WTC11 (cell line): ENCODE measurements at regions not wholly inside any gene's neighbourhood (a gene's known extent, or its start where the extent isn't known, plus 50 kb on each side); places are given as distances from the start of the nearest gene placed in this dataset.

ENCODE experiments used
- ATAC-seq: fragments of 200-7000 bp; cut with Tn5 transposase; 2 replicates; pipeline ENCODE4 v1.10.0; 2021; ENCODE audit warnings: mild to moderate bottlenecking, moderate library complexity
- CTCF ChIA-PET: fragments of 300-600 bp; sonication (Branson Sonifier 250); formaldehyde crosslinking; loops from one replicate; lab custom pipeline; 2021; ENCODE audit warnings: antibody characterized with exemption; lab: Charles Lee
- POLR2A ChIA-PET: fragments of 350-600 bp; sonication (Branson Sonifier 250); formaldehyde crosslinking; loops from one replicate; lab custom pipeline; 2021; ENCODE audit warnings: antibody characterized with exemption; lab: Charles Lee
- DNase-seq: peaks from one replicate; pipeline ENCODE4 v3.0.0; 2021; ENCODE audit warnings: low spot score
- H3K27ac Mint-ChIP-seq: 2 replicates; pipeline ENCODE4 v1.8.0; 2021; ENCODE audit warnings: mixed read lengths
- H3K27me3 Mint-ChIP-seq: 2 replicates; pipeline ENCODE4 v1.8.0; 2021; ENCODE audit warnings: low read depth, mild to moderate bottlenecking, moderate library complexity, mixed read lengths
- H3K36me3 Mint-ChIP-seq: 2 replicates; pipeline ENCODE4 v1.8.0; 2021; ENCODE audit warnings: mixed read lengths
- H3K4me1 Mint-ChIP-seq: 2 replicates; pipeline ENCODE4 v1.8.0; 2022; ENCODE audit warnings: mixed read lengths
- H3K4me3 Mint-ChIP-seq: 2 replicates; pipeline ENCODE4 v1.8.0; 2021; ENCODE audit warnings: mild to moderate bottlenecking, moderate library complexity, mixed read lengths
- H3K9me3 Mint-ChIP-seq: 2 replicates; pipeline ENCODE4 v1.8.0; 2021; ENCODE audit warnings: mixed read lengths
- AFF4 ChIP-seq: sonication (generic); formaldehyde crosslinking; IDR thresholded peaks from 2 replicates; pipeline ENCODE4 v1.8.1; 2023; ENCODE audit warnings: mild to moderate bottlenecking, missing genetic modification reagents, borderline replicate concordance
- ATF3 ChIP-seq: sonication (generic); formaldehyde crosslinking; conservative IDR thresholded peaks from 2 replicates; pipeline ENCODE4 v1.8.1; 2022; ENCODE audit warnings: mild to moderate bottlenecking, missing genetic modification reagents
- ATF6 ChIP-seq: sonication (generic); formaldehyde crosslinking; IDR thresholded peaks from 2 replicates; pipeline ENCODE4 v1.8.1; 2023; ENCODE audit warnings: mild to moderate bottlenecking, missing genetic modification reagents
- CREB1 ChIP-seq: sonication (generic); formaldehyde crosslinking; IDR thresholded peaks from 2 replicates; pipeline ENCODE4 v1.8.0; 2023; ENCODE audit warnings: mild to moderate bottlenecking, missing genetic modification reagents
- CREM ChIP-seq: sonication (generic); formaldehyde crosslinking; IDR thresholded peaks from 2 replicates; pipeline ENCODE4 v1.8.1; 2022; ENCODE audit warnings: mild to moderate bottlenecking, missing genetic modification reagents, moderate library complexity
- E2F5 ChIP-seq: sonication (generic); formaldehyde crosslinking; IDR thresholded peaks from 2 replicates; pipeline ENCODE4 v1.8.1; 2022; ENCODE audit warnings: mild to moderate bottlenecking, moderate library complexity, missing genetic modification reagents
- EMX1 ChIP-seq: fragments of 250-450 bp; sonication (Bioruptor Pico); IDR thresholded peaks from 2 replicates; pipeline ENCODE4 v1.8.0; 2021; ENCODE audit warnings: mild to moderate bottlenecking
- ESRRA ChIP-seq: sonication (generic); formaldehyde crosslinking; IDR thresholded peaks from 2 replicates; pipeline ENCODE4 v1.8.1; 2022; ENCODE audit warnings: mild to moderate bottlenecking, missing genetic modification reagents, borderline replicate concordance
- FOXK1 ChIP-seq: sonication (generic); formaldehyde crosslinking; IDR thresholded peaks from 2 replicates; pipeline ENCODE4 v1.8.0; 2022; ENCODE audit warnings: mild to moderate bottlenecking, moderate library complexity, missing genetic modification reagents
- GTF2I ChIP-seq: fragments of 250-450 bp; sonication (Bioruptor Pico); conservative IDR thresholded peaks from 2 replicates; pipeline ENCODE4 v1.4.0; 2021; ENCODE audit warnings: mild to moderate bottlenecking
- HMGXB4 ChIP-seq: sonication (generic); formaldehyde crosslinking; IDR thresholded peaks from 2 replicates; pipeline ENCODE4 v1.8.1; 2023; ENCODE audit warnings: mild to moderate bottlenecking, moderate library complexity, missing genetic modification reagents
- IRF2 ChIP-seq: sonication (generic); formaldehyde crosslinking; IDR thresholded peaks from 2 replicates; pipeline ENCODE4 v1.8.0; 2022; ENCODE audit warnings: low read depth, missing genetic modification reagents, borderline replicate concordance
- NFATC4 ChIP-seq: fragments of 250-450 bp; sonication (Bioruptor Pico); IDR thresholded peaks from 2 replicates; pipeline ENCODE4 v1.9.0; 2021; ENCODE audit warnings: mild to moderate bottlenecking
- OVOL2 ChIP-seq: fragments of 250-450 bp; sonication (Bioruptor Pico); IDR thresholded peaks from 2 replicates; pipeline ENCODE4 v1.9.0; 2021; ENCODE audit warnings: mild to moderate bottlenecking, borderline replicate concordance
- PREB ChIP-seq: sonication (generic); formaldehyde crosslinking; IDR thresholded peaks from 2 replicates; pipeline ENCODE4 v1.8.1; 2022; ENCODE audit warnings: mild to moderate bottlenecking, missing genetic modification reagents, moderate library complexity, borderline replicate concordance
- RELA ChIP-seq: sonication (generic); formaldehyde crosslinking; IDR thresholded peaks from 2 replicates; pipeline ENCODE4 v1.8.1; 2022; ENCODE audit warnings: missing genetic modification reagents, mild to moderate bottlenecking, borderline replicate concordance
- SMAD3 ChIP-seq: sonication (generic); formaldehyde crosslinking; IDR thresholded peaks from 2 replicates; pipeline ENCODE4 v1.8.0; 2022; ENCODE audit warnings: missing genetic modification reagents, mild to moderate bottlenecking, borderline replicate concordance
- TCF7 ChIP-seq: sonication (generic); formaldehyde crosslinking; IDR thresholded peaks from 2 replicates; pipeline ENCODE4 v1.8.0; 2022; ENCODE audit warnings: mild to moderate bottlenecking, low read depth, missing genetic modification reagents, moderate library complexity
- TEAD4 ChIP-seq: sonication (generic); formaldehyde crosslinking; IDR thresholded peaks from 2 replicates; pipeline ENCODE4 v1.8.0; 2022; ENCODE audit warnings: mild to moderate bottlenecking, missing genetic modification reagents
- ZBTB21 ChIP-seq: sonication (generic); formaldehyde crosslinking; IDR thresholded peaks from 2 replicates; pipeline ENCODE4 v1.8.1; 2023; ENCODE audit warnings: mild to moderate bottlenecking, missing genetic modification reagents, borderline replicate concordance
- TF ChIP-seq, protein P1 (sequence below): fragments of 250-450 bp; sonication (Bioruptor Pico); IDR thresholded peaks from 2 replicates; pipeline ENCODE4 v2.1.2; 2022; ENCODE audit warnings: mild to moderate bottlenecking, moderate library complexity
- TF ChIP-seq, protein P2 (sequence below): fragments of 250-450 bp; sonication (Bioruptor Pico); IDR thresholded peaks from 2 replicates; pipeline ENCODE4 v1.9.0; 2021; ENCODE audit warnings: moderate library complexity, mild to moderate bottlenecking, inconsistent platforms, borderline replicate concordance
- TF ChIP-seq, protein P3 (sequence below): sonication (generic); formaldehyde crosslinking; IDR thresholded peaks from 2 replicates; pipeline ENCODE4 v1.8.1; 2023; ENCODE audit warnings: mild to moderate bottlenecking, missing genetic modification reagents, moderate library complexity

DNA sequence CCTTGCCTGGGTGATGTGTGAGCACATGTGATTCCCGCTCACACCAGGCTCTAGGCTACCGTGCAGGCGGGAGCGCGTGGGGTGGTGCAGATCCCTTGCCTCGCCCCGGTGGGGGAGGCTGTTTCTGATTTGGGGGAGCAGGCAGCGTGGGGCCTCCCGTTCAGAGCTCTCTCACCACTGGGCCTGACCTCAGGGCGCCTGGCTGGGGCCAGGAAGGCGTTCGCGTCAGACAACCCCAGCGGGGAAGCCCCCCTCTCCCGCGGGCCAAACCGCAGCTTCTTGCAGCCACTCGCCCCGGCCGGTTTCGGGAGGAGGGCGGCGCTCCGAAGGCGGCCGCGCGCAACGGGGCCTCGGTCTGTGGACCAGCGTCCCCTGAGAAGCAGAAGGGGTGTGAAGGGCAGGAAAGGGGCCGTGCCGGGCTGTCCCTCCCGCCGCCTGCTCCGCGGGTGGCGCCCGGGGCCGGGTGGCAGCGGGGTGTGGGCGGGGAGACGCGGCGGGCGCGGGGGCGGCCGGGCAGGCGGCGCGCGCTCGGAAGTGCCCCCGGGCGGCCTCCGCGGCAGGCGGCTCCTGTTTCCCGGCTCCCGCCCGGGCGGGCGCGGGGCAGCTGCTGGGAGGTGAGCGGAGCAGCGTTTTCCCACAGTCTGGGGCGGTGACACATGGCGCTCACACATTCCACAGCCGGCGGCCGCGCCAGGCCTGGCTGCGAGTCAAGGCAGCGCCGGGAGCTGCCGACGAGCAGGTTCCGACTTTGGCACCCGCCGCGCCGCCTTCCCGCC lies 65.1 kb upstream of the HES1 start:
- peaks cover 27% of the 10 kb centered on the region for H3K36me3 Mint-ChIP-seq
- TF ChIP-seq TCF7 (no peak; the same call in 1 of the 2 replicates), HMGXB4 (CRISPR knock-in tag) (no peak; the same call in 1 of the 2 replicates), AFF4 (CRISPR knock-in tag) (no peak), FOXK1 (CRISPR knock-in tag) (peak; percentile 76), PREB (CRISPR knock-in tag) (peak; percentile 89; the same call in 1 of the 2 replicates), ATF3 (no peak), TEAD4 (peak; percentile 72; the same call in 1 of the 2 replicates), RELA (peak; percentile 86; the same call in 1 of the 2 replicates), OVOL2 (CRISPR knock-in tag) (no peak), SMAD3 (CRISPR knock-in tag) (no peak; the same call in 1 of the 2 replicates), ESRRA (CRISPR knock-in tag) (peak; percentile 87), IRF2 (CRISPR knock-in tag) (no peak), NFATC4 (CRISPR knock-in tag) (no peak), E2F5 (CRISPR knock-in tag) (peak; percentile 68; the same call in 1 of the 2 replicates), ATF6 (no peak), CREM (CRISPR knock-in tag) (no peak), EMX1 (no peak), GTF2I (CRISPR knock-in tag) (no peak), ZBTB21 (CRISPR knock-in tag) (peak; percentile 43; the same call in 1 of the 2 replicates), CREB1 (CRISPR knock-in tag) (peak; percentile 86)
- TF ChIP-seq, protein P1, sequence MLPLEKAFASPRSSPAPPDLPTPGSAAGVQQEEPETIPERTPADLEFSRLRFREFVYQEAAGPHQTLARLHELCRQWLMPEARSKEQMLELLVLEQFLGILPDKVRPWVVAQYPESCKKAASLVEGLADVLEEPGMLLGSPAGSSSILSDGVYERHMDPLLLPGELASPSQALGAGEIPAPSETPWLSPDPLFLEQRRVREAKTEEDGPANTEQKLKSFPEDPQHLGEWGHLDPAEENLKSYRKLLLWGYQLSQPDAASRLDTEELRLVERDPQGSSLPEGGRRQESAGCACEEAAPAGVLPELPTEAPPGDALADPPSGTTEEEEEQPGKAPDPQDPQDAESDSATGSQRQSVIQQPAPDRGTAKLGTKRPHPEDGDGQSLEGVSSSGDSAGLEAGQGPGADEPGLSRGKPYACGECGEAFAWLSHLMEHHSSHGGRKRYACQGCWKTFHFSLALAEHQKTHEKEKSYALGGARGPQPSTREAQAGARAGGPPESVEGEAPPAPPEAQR (CRISPR knock-in tag) = no peak
- TF ChIP-seq, protein P2, sequence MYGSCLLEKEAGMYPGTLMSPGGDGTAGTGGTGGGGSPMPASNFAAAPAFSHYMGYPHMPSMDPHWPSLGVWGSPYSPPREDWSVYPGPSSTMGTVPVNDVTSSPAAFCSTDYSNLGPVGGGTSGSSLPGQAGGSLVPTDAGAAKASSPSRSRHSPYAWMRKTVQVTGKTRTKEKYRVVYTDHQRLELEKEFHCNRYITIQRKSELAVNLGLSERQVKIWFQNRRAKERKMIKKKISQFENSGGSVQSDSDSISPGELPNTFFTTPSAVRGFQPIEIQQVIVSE (CRISPR knock-in tag) = no peak
- TF ChIP-seq, protein P3, sequence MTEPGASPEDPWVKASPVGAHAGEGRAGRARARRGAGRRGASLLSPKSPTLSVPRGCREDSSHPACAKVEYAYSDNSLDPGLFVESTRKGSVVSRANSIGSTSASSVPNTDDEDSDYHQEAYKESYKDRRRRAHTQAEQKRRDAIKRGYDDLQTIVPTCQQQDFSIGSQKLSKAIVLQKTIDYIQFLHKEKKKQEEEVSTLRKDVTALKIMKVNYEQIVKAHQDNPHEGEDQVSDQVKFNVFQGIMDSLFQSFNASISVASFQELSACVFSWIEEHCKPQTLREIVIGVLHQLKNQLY (CRISPR knock-in tag) = no peak

More for the DNA sequence above, 65.1 kb upstream of the HES1 start:
- Mint-ChIP-seq H3K27ac (no peak overlapping the region), H3K4me1 (peaks cover 10% of the 10 kb centered on the region), H3K27me3 (peaks cover 52% of the 10 kb centered on the region), H3K9me3 (peaks cover 32% of the 10 kb centered on the region), H3K4me3 (peak overlapping the region; percentile 64)
- DNase-seq = peak; percentile 61
- ATAC-seq = peak; percentile 77
- ChIA-PET CTCF (interaction anchor here (0.6 to 1.1 kb wide), 3 partner anchors 97 to 258 kb away, joined by 3 read pairs; no protein-coding TSS in a partner anchor), POLR2A (interaction anchor here (0.6 to 1.3 kb wide), 2 partner anchors 11 to 216 kb away, joined by 3 to 5 read pairs; no protein-coding TSS in a partner anchor)
